Lower leg skin (tissue), 4 donors: ENCODE measurements at regions not wholly inside any gene's neighbourhood (a gene's known extent, or its start where the extent isn't known, plus 50 kb on each side); places are given as distances from the start of the nearest gene placed in this dataset.

Source experiments
- DNase-seq, 2 donors: peaks; one replicate each; pipeline ENCODE4 v3.0.0-alpha.2; 2019; ENCODE audit warnings: low spot score in 2 of 2
- H3K4me3 ChIP-seq: fragments of 200-600 bp; sonication (generic); 2 replicates; pipeline ENCODE4 v1.5.1; 2017; ENCODE audit warnings: mild to moderate bottlenecking, low read depth; ENCODE audit not compliant: poor library complexity, severe bottlenecking
- POLR2A ChIP-seq, 2 donors: fragments of 450-650 bp; IDR thresholded peaks; one replicate each; pipeline ENCODE4 v1.6.1; 2016 to 2017; ENCODE audit warnings: antibody characterized with exemption in 2 of 2, mild to moderate bottlenecking in 1 of 2, moderate library complexity in 1 of 2
- WGBS, 2 donors: methylation state at CpG; one replicate each; pipeline ENCODE4 v1.1.5; 2018; 5-methylcytosine and 5-hydroxymethylcytosine counted together
- intact Hi-C: fragments of 100-400 bp; cut with DNase I; formaldehyde crosslinking; loops from one replicate; pipeline ENCODE4 v1.15.0; 2023; ENCODE audit warnings: low total_unique reads
- TF ChIP-seq, protein P1 (sequence below), 3 donors: fragments of 450-650 bp; IDR thresholded peaks; one replicate each; pipeline ENCODE4 v1.5.1; 2016; ENCODE audit warnings: antibody characterized with exemption in 3 of 3, mild to moderate bottlenecking in 3 of 3, moderate library complexity in 2 of 3

DNA sequence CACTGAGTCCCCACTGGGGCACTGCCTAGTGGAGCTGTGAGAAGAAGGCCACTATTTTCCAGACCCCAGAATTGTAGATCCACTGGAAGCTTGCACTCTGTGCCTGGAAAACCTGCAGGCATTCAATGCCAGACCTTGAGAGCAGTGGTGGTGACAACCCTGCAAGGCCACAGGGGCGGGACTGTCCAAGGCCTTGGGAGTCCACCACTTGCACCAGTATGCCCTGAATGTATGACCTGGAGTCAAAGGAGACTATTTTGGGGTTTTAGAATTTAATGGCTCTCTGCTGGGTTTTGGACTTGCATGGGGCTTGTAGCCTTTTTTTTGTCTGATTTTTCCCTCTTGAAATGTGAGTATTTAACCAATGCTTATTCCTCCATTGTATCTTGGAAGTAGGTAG lies 145.8 kb downstream of the MSN start:
- WGBS, 2 donors = 70 to 78% methylated on average over 1 of the region's 1 CpG
- peak in 1 of 2 donors; percentile 52 for DNase-seq
- intact Hi-C loops = no loop called here
- TF ChIP-seq, protein P1, sequence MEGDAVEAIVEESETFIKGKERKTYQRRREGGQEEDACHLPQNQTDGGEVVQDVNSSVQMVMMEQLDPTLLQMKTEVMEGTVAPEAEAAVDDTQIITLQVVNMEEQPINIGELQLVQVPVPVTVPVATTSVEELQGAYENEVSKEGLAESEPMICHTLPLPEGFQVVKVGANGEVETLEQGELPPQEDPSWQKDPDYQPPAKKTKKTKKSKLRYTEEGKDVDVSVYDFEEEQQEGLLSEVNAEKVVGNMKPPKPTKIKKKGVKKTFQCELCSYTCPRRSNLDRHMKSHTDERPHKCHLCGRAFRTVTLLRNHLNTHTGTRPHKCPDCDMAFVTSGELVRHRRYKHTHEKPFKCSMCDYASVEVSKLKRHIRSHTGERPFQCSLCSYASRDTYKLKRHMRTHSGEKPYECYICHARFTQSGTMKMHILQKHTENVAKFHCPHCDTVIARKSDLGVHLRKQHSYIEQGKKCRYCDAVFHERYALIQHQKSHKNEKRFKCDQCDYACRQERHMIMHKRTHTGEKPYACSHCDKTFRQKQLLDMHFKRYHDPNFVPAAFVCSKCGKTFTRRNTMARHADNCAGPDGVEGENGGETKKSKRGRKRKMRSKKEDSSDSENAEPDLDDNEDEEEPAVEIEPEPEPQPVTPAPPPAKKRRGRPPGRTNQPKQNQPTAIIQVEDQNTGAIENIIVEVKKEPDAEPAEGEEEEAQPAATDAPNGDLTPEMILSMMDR (IDR thresholded peaks at IDR 0.05) = no peak
- no peak for TF ChIP-seq POLR2A (IDR thresholded peaks at IDR 0.05)
- no peak overlapping the region for H3K4me3 ChIP-seq

DNA sequence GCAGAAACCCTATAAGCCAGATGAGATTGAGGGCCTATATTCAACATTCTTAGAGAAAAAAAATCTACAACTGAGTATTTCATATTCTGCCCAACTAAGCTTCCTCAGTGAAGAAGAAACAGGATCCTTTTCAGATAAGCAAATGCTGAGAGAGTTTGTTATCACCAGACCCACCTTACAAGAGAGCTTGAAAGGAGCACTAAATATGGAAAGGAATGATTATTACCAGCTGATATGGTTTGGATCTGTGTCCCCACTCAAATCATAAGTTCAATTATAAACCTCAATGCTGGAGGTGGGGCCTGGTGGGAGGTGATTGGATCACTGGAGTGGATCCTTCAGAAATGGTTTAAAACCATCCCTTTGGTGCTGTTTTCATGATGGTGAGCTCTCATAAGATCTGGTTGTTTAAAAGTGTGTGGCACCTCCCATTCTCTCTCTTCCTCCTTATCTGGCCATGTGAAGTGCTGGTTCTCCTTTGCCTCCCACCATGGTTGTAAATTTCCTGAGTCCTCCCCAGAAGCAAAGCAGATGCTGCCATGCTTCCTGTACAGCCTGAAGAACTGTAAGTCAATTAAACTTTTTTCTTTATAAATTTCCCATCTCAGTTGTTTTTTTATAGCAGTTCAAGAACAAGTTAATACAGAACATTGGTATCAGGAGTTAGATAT lies 144.2 kb downstream of the MSN start:
- intact Hi-C loops = no loop called here
- H3K4me3 ChIP-seq = no peak overlapping the region
- DNase-seq = peak in 1 of 2 donors; percentile 28
- TF ChIP-seq, protein P1 (IDR thresholded peaks at IDR 0.05) = no peak
- no peak for TF ChIP-seq POLR2A (IDR thresholded peaks at IDR 0.05)
